H9 (cell line): ENCODE measurements at regions not wholly inside any gene's neighbourhood (a gene's known extent, or its start where the extent isn't known, plus 50 kb on each side); places are given as distances from the start of the nearest gene placed in this dataset.

Experiments used
- DNase-seq: peaks from one replicate; pipeline ENCODE4 v3.0.0-alpha.2; 2017
- H2AFZ ChIP-seq: one replicate; pipeline ENCODE4 v1.6.1; 2013; ENCODE audit warnings: mild to moderate bottlenecking, low read length, control low read depth, moderate library complexity
- H2AK5ac ChIP-seq: 2 replicates; pipeline ENCODE4 v1.6.1; 2013; ENCODE audit warnings: low read length, control low read depth, mixed read lengths; ENCODE audit not compliant: insufficient read length
- H2BK120ac ChIP-seq: one replicate; pipeline ENCODE4 v1.6.1; 2013; ENCODE audit warnings: low read depth, mild to moderate bottlenecking, low read length, control low read depth, inconsistent platforms; ENCODE audit not compliant: poor library complexity, severe bottlenecking
- H2BK12ac ChIP-seq: 2 replicates; pipeline ENCODE4 v1.6.1; 2013; ENCODE audit warnings: low read length, control low read depth, mixed read lengths, low read depth; ENCODE audit not compliant: insufficient read length
- H2BK15ac ChIP-seq: 2 replicates; pipeline ENCODE4 v1.6.1; 2013; ENCODE audit warnings: low read depth, low read length, control low read depth
- H2BK20ac ChIP-seq: one replicate; pipeline ENCODE4 v1.6.1; 2013; ENCODE audit warnings: low read depth, mild to moderate bottlenecking, low read length, control low read depth, inconsistent platforms; ENCODE audit not compliant: poor library complexity, severe bottlenecking
- H2BK5ac ChIP-seq: 2 replicates; pipeline ENCODE4 v1.6.1; 2013; ENCODE audit warnings: low read length, control low read depth, mixed read lengths; ENCODE audit not compliant: insufficient read length
- H3K14ac ChIP-seq: 2 replicates; pipeline ENCODE4 v1.6.1; 2013; ENCODE audit warnings: low read length, control low read depth; ENCODE audit not compliant: insufficient read depth
- H3K18ac ChIP-seq: 2 replicates; pipeline ENCODE4 v1.6.1; 2013; ENCODE audit warnings: low read depth, mild to moderate bottlenecking, mixed read lengths, low read length, control low read depth; ENCODE audit not compliant: insufficient read length
- H3K23ac ChIP-seq: 2 replicates; pipeline ENCODE4 v1.6.1; 2013; ENCODE audit warnings: low read length, control low read depth, mixed read lengths, low read depth; ENCODE audit not compliant: insufficient read length
- H3K23me2 ChIP-seq: 2 replicates; pipeline ENCODE4 v1.6.1; 2013; ENCODE audit warnings: low read depth, mild to moderate bottlenecking, mixed read lengths, low read length, control low read depth; ENCODE audit not compliant: insufficient read length, poor library complexity, severe bottlenecking
- H3K27ac ChIP-seq: 2 replicates; pipeline ENCODE4 v1.5.1; 2013; ENCODE audit warnings: low read length, control low read depth, mixed read lengths, low read depth; ENCODE audit not compliant: insufficient read length
- H3K27me3 ChIP-seq: 2 replicates; pipeline ENCODE4 v1.6.1; 2013; ENCODE audit warnings: low read length, control low read depth, inconsistent platforms; ENCODE audit not compliant: insufficient read depth
- H3K4ac ChIP-seq: 2 replicates; pipeline ENCODE4 v1.6.1; 2013; ENCODE audit warnings: low read depth, mild to moderate bottlenecking, control low read depth, inconsistent platforms, low read length, moderate library complexity
- H3K4me1 ChIP-seq: 2 replicates; pipeline ENCODE4 v1.6.1; 2013; ENCODE audit warnings: low read length, control low read depth, inconsistent platforms; ENCODE audit not compliant: insufficient read depth
- H3K4me2 ChIP-seq: 2 replicates; pipeline ENCODE4 v1.6.1; 2013; ENCODE audit warnings: low read length, control low read depth, mixed read lengths; ENCODE audit not compliant: insufficient read length, insufficient read depth
- H3K56ac ChIP-seq: 2 replicates; pipeline ENCODE4 v1.6.1; 2013; ENCODE audit warnings: low read depth, mild to moderate bottlenecking, mixed read lengths, low read length, control low read depth; ENCODE audit not compliant: insufficient read length
- H3K79me1 ChIP-seq: 2 replicates; pipeline ENCODE4 v1.6.1; 2013; ENCODE audit warnings: low read depth, mild to moderate bottlenecking, moderate library complexity, low read length, control low read depth, inconsistent platforms; ENCODE audit not compliant: insufficient read depth, poor library complexity, severe bottlenecking
- H3K79me2 ChIP-seq: 2 replicates; pipeline ENCODE4 v1.6.1; 2013; ENCODE audit warnings: low read length, control low read depth, inconsistent platforms; ENCODE audit not compliant: insufficient read depth
- H3K9ac ChIP-seq: 2 replicates; pipeline ENCODE4 v1.6.1; 2013; ENCODE audit warnings: low read length, control low read depth, mixed read lengths; ENCODE audit not compliant: insufficient read length; ENCODE audit errors: extremely low read depth
- H3K9me3 ChIP-seq: one replicate; pipeline ENCODE4 v1.6.1; 2013; ENCODE audit warnings: low read depth, low read length, inconsistent platforms; ENCODE audit not compliant: control insufficient read depth
- H3T11ph ChIP-seq: one replicate; pipeline ENCODE4 v1.6.1; 2013; ENCODE audit warnings: mild to moderate bottlenecking, low read length, control low read depth, inconsistent platforms
- H4K20me1 ChIP-seq: one replicate; pipeline ENCODE4 v1.6.1; 2013; ENCODE audit not compliant: control insufficient read depth, insufficient read length, insufficient read depth
- H4K5ac ChIP-seq: 2 replicates; pipeline ENCODE4 v1.6.1; 2013; ENCODE audit warnings: low read depth, mild to moderate bottlenecking, mixed read lengths, low read length, control low read depth; ENCODE audit not compliant: insufficient read length
- H4K8ac ChIP-seq: replicated peaks from 2 replicates; pipeline ENCODE4 v1.6.1; 2013; ENCODE audit warnings: low read length, control low read depth, mixed read lengths, low read depth; ENCODE audit not compliant: insufficient read length
- H4K91ac ChIP-seq: 2 replicates; pipeline ENCODE4 v1.6.1; 2013; ENCODE audit warnings: low read depth, mild to moderate bottlenecking, moderate library complexity, mixed read lengths, low read length, control low read depth; ENCODE audit not compliant: insufficient read length
- H3K27ac Mint-ChIP-seq, 3 experiments: 2 replicates in 2 of 3; 3 replicates in 1 of 3; pipeline ENCODE4 v1.8.0; 2020 to 2021; ENCODE audit warnings: mixed read lengths in 3 of 3, mild to moderate bottlenecking in 1 of 3, moderate library complexity in 1 of 3
- H3K27me3 Mint-ChIP-seq: 2 replicates; pipeline ENCODE4 v1.8.0; 2021; ENCODE audit warnings: low read depth, mild to moderate bottlenecking, moderate library complexity, mixed read lengths
- H3K36me3 Mint-ChIP-seq, 3 experiments: 2 replicates in 2 of 3; 3 replicates in 1 of 3; pipeline ENCODE4 v1.8.0; 2020 to 2021; ENCODE audit warnings: low read depth in 3 of 3, mixed read lengths in 3 of 3; ENCODE audit not compliant: insufficient read depth in 1 of 3
- H3K4me1 Mint-ChIP-seq, 2 experiments: 2 replicates each; pipeline ENCODE4 v1.8.0; 2020; ENCODE audit warnings: mixed read lengths in 2 of 2
- H3K4me3 Mint-ChIP-seq, 2 experiments: 2 replicates in 1 of 2; 3 replicates in 1 of 2; pipeline ENCODE4 v1.8.0; 2020 to 2021; ENCODE audit warnings: mild to moderate bottlenecking in 2 of 2, mixed read lengths in 2 of 2, moderate library complexity in 1 of 2
- H3K9me3 Mint-ChIP-seq, 2 experiments: 2 replicates in 1 of 2; 3 replicates in 1 of 2; pipeline ENCODE4 v1.8.0; 2020; ENCODE audit warnings: mild to moderate bottlenecking in 2 of 2, mixed read lengths in 2 of 2, moderate library complexity in 1 of 2
- CTCF ChIP-seq: fragments of 200-600 bp; sonication (generic); conservative IDR thresholded peaks from 3 replicates; pipeline ENCODE4 v1.8.0; 2021; ENCODE audit warnings: antibody characterized with exemption, mild to moderate bottlenecking
- WGBS: extraction: QIAGEN DNeasy Blood & Tissue Kit; methylation state at CpG from one replicate; pipeline ENCODE4 v1.1.7; 2013; ENCODE audit warnings: missing lambda C conversion rate, low lambda C conversion rate, mixed read lengths; ENCODE audit not compliant: insufficient read length; ENCODE audit errors: extremely low coverage; 5-methylcytosine and 5-hydroxymethylcytosine counted together

GRCh38 chr20:10906834-10907233, 233.0 kb upstream of the JAG1 start:
- WGBS, result no CpG with 5 or more reads among the region's 2 CpGs
- no peak overlapping the region for H3K23ac ChIP-seq
- Mint-ChIP-seq H3K9me3 (no peaks in the 10 kb centered on the region), H3K27me3 (no peaks in the 10 kb centered on the region), H3K4me3 (no peak overlapping the region), H3K36me3 (no peaks in the 10 kb centered on the region), H3K27ac (no peak overlapping the region), H3K4me1 (peaks cover 13 to 23% of the 10 kb centered on the region in 2 experiments)
- no peak overlapping the region for H3K27ac ChIP-seq
- no peak overlapping the region for H2BK15ac ChIP-seq
- H3K4me1 ChIP-seq, result peaks cover 4% of the 10 kb centered on the region; the same call in 1 of the 2 replicates
- no peaks in the 10 kb centered on the region for H3K79me2 ChIP-seq
- H2BK20ac ChIP-seq, result no peak overlapping the region
- no peak overlapping the region for H4K5ac ChIP-seq
- H3K9ac ChIP-seq, result no peak overlapping the region
- no peak overlapping the region for H3K4ac ChIP-seq
- no peak overlapping the region for H2BK5ac ChIP-seq
- DNase-seq, result no peak
- H2BK12ac ChIP-seq, result no peak overlapping the region
- no peak overlapping the region for H4K91ac ChIP-seq
- no peak overlapping the region for H3K14ac ChIP-seq
- no peak overlapping the region for H3K56ac ChIP-seq
- H3K23me2 ChIP-seq, result no peaks in the 10 kb centered on the region
- H3K79me1 ChIP-seq, result no peaks in the 10 kb centered on the region
- no peaks in the 10 kb centered on the region for H3K9me3 ChIP-seq
- H2AK5ac ChIP-seq, result no peak overlapping the region
- no peak overlapping the region for H3K4me2 ChIP-seq
- no peak for TF ChIP-seq CTCF
- H4K8ac ChIP-seq, result no peak overlapping the region
- no peak overlapping the region for H2BK120ac ChIP-seq
- H2AFZ ChIP-seq, result no peak overlapping the region
- H3T11ph ChIP-seq, result no peak overlapping the region
- H4K20me1 ChIP-seq, result no peaks in the 10 kb centered on the region
- H3K27me3 ChIP-seq, result no peaks in the 10 kb centered on the region
- H3K18ac ChIP-seq, result no peak overlapping the region
